ENCODE measurements at regions not wholly inside any gene's neighbourhood (a gene's known extent, or its start where the extent isn't known, plus 50 kb on each side); places are given as distances from the start of the nearest gene placed in this dataset.

- H3K4me1 ChIP-seq, result no peaks in the 10 kb centered on the region
- no peaks in the 10 kb centered on the region for H3K36me3 ChIP-seq
- no peak for DNase-seq (ENCODE audit: extremely low spot score)
- intact Hi-C loops (cut with DNase I), result no loop called here
- TF ChIP-seq POLR2AphosphoS5 (IDR thresholded peaks at IDR 0.05), result no peak
- TF ChIP-seq POLR2A (IDR thresholded peaks at IDR 0.05; ENCODE audit: low read depth), result no peak
- no peak for TF ChIP-seq CTCF (IDR thresholded peaks at IDR 0.05)
- no peak for TF ChIP-seq EP300 (IDR thresholded peaks at IDR 0.05)
- 100% methylated on average over 3 of the region's 3 CpGs for WGBS
- H3K27me3 ChIP-seq, result peaks cover 0 to 10% (median 0%) of the 10 kb centered on the region in 4 donors
- no peaks in the 10 kb centered on the region for H3K9me3 ChIP-seq
- H3K4me3 ChIP-seq, result no peak overlapping the region
- no peak overlapping the region for H3K27ac ChIP-seq (replicated peaks in 1 of 4)
These were observed 59.9 kb upstream of the GPR6 start for GRCh38 chr6:109918227-109918626.

GRCh38 chr6:109920911-109921310, 57.2 kb upstream of the GPR6 start:
- 91% methylated on average over 10 of the region's 10 CpGs for WGBS
- peaks cover 0 to 10% (median 0%) of the 10 kb centered on the region in 4 donors for H3K27me3 ChIP-seq

GRCh38 chr6:109922851-109923250, 55.3 kb upstream of the GPR6 start:
- intact Hi-C loops (cut with DNase I), result no loop called here
- H3K4me3 ChIP-seq, result no peak overlapping the region
- WGBS, result 38% methylated on average over 4 of the region's 4 CpGs

More at GRCh38 chr6:109920911-109921310, 57.2 kb upstream of the GPR6 start:
- Histone ChIP-seq H3K4me3 (no peak overlapping the region), H3K27ac (replicated peaks in 1 of 4) (no peak overlapping the region), H3K36me3 (no peaks in the 10 kb centered on the region), H3K9me3 (no peaks in the 10 kb centered on the region), H3K4me1 (no peaks in the 10 kb centered on the region)
- no peak for DNase-seq (ENCODE audit: extremely low spot score)
- intact Hi-C loops (cut with DNase I), result no loop called here
- TF ChIP-seq POLR2AphosphoS5 (IDR thresholded peaks at IDR 0.05) (no peak), POLR2A (IDR thresholded peaks at IDR 0.05; ENCODE audit: low read depth) (no peak), CTCF (IDR thresholded peaks at IDR 0.05) (no peak), EP300 (IDR thresholded peaks at IDR 0.05) (no peak)

GRCh38 chr6:109925075-109925474, 53.0 kb upstream of the GPR6 start:
- no peak overlapping the region for H3K4me3 ChIP-seq
- no peak for DNase-seq (ENCODE audit: extremely low spot score)
- H3K36me3 ChIP-seq, result no peaks in the 10 kb centered on the region
- H3K27ac ChIP-seq (replicated peaks in 1 of 4), result no peak overlapping the region
- H3K9me3 ChIP-seq, result no peaks in the 10 kb centered on the region
- H3K27me3 ChIP-seq, result peaks cover 0 to 7% (median 0%) of the 10 kb centered on the region in 4 donors
- no peak for TF ChIP-seq POLR2AphosphoS5 (IDR thresholded peaks at IDR 0.05)
- no peak for TF ChIP-seq POLR2A (IDR thresholded peaks at IDR 0.05; ENCODE audit: low read depth)
- no peak for TF ChIP-seq CTCF (IDR thresholded peaks at IDR 0.05)
- TF ChIP-seq EP300 (IDR thresholded peaks at IDR 0.05), result no peak
- no peaks in the 10 kb centered on the region for H3K4me1 ChIP-seq
- 17% methylated on average over 3 of the region's 3 CpGs for WGBS
- intact Hi-C loops (cut with DNase I), result no loop called here

More at GRCh38 chr6:109922851-109923250, 55.3 kb upstream of the GPR6 start:
- Histone ChIP-seq H3K9me3 (no peaks in the 10 kb centered on the region), H3K36me3 (no peaks in the 10 kb centered on the region), H3K27ac (replicated peaks in 1 of 4) (no peak overlapping the region), H3K4me1 (no peaks in the 10 kb centered on the region), H3K27me3 (peaks cover 0 to 10% (median 0%) of the 10 kb centered on the region in 4 donors)
- no peak for DNase-seq (ENCODE audit: extremely low spot score)
- TF ChIP-seq POLR2A (IDR thresholded peaks at IDR 0.05; ENCODE audit: low read depth), result no peak
- no peak for TF ChIP-seq POLR2AphosphoS5 (IDR thresholded peaks at IDR 0.05)
- TF ChIP-seq CTCF (IDR thresholded peaks at IDR 0.05), result no peak
- no peak for TF ChIP-seq EP300 (IDR thresholded peaks at IDR 0.05)

- WGBS, result 100% methylated on average over 1 of the region's 1 CpG
- TF ChIP-seq POLR2AphosphoS5 (IDR thresholded peaks at IDR 0.05) (no peak), EP300 (IDR thresholded peaks at IDR 0.05) (no peak), CTCF (IDR thresholded peaks at IDR 0.05) (no peak), POLR2A (IDR thresholded peaks at IDR 0.05; ENCODE audit: low read depth) (no peak)
- no peaks in the 10 kb centered on the region for H3K9me3 ChIP-seq
- intact Hi-C loops (cut with DNase I), result no loop called here
- H3K36me3 ChIP-seq, result no peaks in the 10 kb centered on the region
- no peaks in the 10 kb centered on the region for H3K27me3 ChIP-seq
- H3K4me3 ChIP-seq, result no peak overlapping the region
- H3K27ac ChIP-seq (replicated peaks in 1 of 4), result no peak overlapping the region
- DNase-seq (ENCODE audit: extremely low spot score), result no peak
- H3K4me1 ChIP-seq, result no peaks in the 10 kb centered on the region
These were observed 51.1 kb upstream of the GPR6 start for GRCh38 chr6:109927052-109927451.
